Stimulated activated CD4-positive, alpha-beta T cell treated with anti-CD3 and anti-CD28 coated beads, Interleukin-12 subunit alpha, Interleukin-12 subunit beta, amount 100 ng/mL, for 48 hours (primary cell): ENCODE measurements at regions not wholly inside any gene's neighbourhood (a gene's known extent, or its start where the extent isn't known, plus 50 kb on each side); places are given as distances from the start of the nearest gene placed in this dataset.
"Not testable (repeated sequence)": the region's sequence is repeated elsewhere in the genome, so short reads cannot be mapped to it uniquely, and the experiment has no call there.

Experiments
- DNase-seq, 3 donors: peaks; one replicate each; pipeline ENCODE4 v3.0.0-alpha.2; 2020; ENCODE audit warnings: low read depth in 2 of 3, low spot score in 1 of 3

GRCh38 chr6:84357631-84358030 is 130.2 kb upstream of the CEP162 start:
- no peak for DNase-seq

- DNase-seq: no peak
These were observed 129.5 kb upstream of the CEP162 start for GRCh38 chr6:84356907-84357306.

- no peak for DNase-seq
These were observed 126.3 kb upstream of the CEP162 start for GRCh38 chr6:84353459-84354423.

- no peak for DNase-seq
These were observed 123.0 kb upstream of the CEP162 start for GRCh38 chr6:84350397-84350796.

- no peak for DNase-seq
These were observed 122.1 kb upstream of the CEP162 start for GRCh38 chr6:84349542-84349941.

- DNase-seq: no peak
These were observed 121.4 kb upstream of the CEP162 start for GRCh38 chr6:84348801-84349200.

- no peak for DNase-seq
These were observed 118.9 kb upstream of the CEP162 start for GRCh38 chr6:84346372-84346771.

- DNase-seq: no peak
These were observed 116.6 kb upstream of the CEP162 start for GRCh38 chr6:84344005-84344404.

- DNase-seq: no peak
These were observed 113.0 kb upstream of the CEP162 start for GRCh38 chr6:84340422-84340821.

- no peak for DNase-seq
These were observed 106.4 kb upstream of the CEP162 start for GRCh38 chr6:84333842-84334241.

- no peak for DNase-seq
These were observed 104.9 kb upstream of the CEP162 start for GRCh38 chr6:84332139-84333034.

- DNase-seq: no peak
These were observed 102.9 kb upstream of the CEP162 start for GRCh38 chr6:84330325-84330724.

GRCh38 chr6:84329516-84329915 is 102.1 kb upstream of the CEP162 start:
- no peak for DNase-seq

GRCh38 chr6:84329077-84329476 is 101.6 kb upstream of the CEP162 start:
- DNase-seq: no peak

GRCh38 chr6:84317463-84317862 is 90.0 kb upstream of the CEP162 start:
- DNase-seq: no peak

GRCh38 chr6:84314377-84314898 is 87.0 kb upstream of the CEP162 start:
- DNase-seq: no peak

- no peak for DNase-seq
These were observed 81.9 kb upstream of the CEP162 start for GRCh38 chr6:84309336-84309735.

GRCh38 chr6:84304881-84305280 is 77.4 kb upstream of the CEP162 start:
- DNase-seq: no peak

- not testable (repeated sequence) for DNase-seq
These were observed 63.6 kb upstream of the CEP162 start for GRCh38 chr6:84291033-84291432.

GRCh38 chr6:84284428-84285049 is 57.1 kb upstream of the CEP162 start:
- no peak for DNase-seq

- DNase-seq: no peak
These were observed 55.1 kb upstream of the CEP162 start for GRCh38 chr6:84282550-84282949.
